ENCODE measurements at regions not wholly inside any gene's neighbourhood (a gene's known extent, or its start where the extent isn't known, plus 50 kb on each side); places are given as distances from the start of the nearest gene placed in this dataset.

- Mint-ChIP-seq H3K27me3 (no peaks in the 10 kb centered on the region), H3K4me1 (ENCODE audit: low read depth in 2 of 2) (no peaks in the 10 kb centered on the region), H3K4me3 (no peak overlapping the region), H3K9me3 (peaks cover 0 to 3% of the 10 kb centered on the region in 2 donors), H3K27ac (no peak overlapping the region), H3K36me3 (ENCODE audit: insufficient read depth) (no peaks in the 10 kb centered on the region)
- DNase-seq (no peak), ATAC-seq (replicated peaks) (no peak)
Observed at GRCh38 chr1:60299581-60299980, 226.0 kb upstream of the C1orf87 start.

DNA sequence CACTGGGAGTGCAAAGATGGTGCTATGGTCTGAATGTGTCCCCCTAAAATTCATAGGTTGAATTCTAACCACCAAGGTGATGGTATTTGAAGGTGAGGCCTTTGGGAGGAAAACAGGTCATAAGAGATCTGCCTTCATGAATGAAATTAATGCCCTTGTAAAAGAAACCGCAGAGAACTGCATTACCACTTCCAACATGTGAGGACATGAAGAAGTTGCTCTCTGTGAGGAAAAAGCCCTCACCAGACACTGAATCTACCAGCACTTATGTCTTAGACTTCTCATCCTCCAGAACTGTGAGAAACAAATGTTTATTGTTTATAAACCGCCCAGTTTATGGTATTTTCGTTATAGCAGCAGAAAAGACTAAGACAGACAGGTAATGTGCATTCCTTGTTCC is 224.7 kb upstream of the C1orf87 start:
- no peak overlapping the region for H3K4me3 Mint-ChIP-seq
- H3K27me3 Mint-ChIP-seq: no peaks in the 10 kb centered on the region
- H3K27ac Mint-ChIP-seq: no peak overlapping the region
- H3K9me3 Mint-ChIP-seq: peaks cover 0 to under 1% of the 10 kb centered on the region in 2 donors
- ATAC-seq (replicated peaks) (no peak), DNase-seq (no peak)
- H3K36me3 Mint-ChIP-seq (ENCODE audit: insufficient read depth): no peaks in the 10 kb centered on the region
- H3K4me1 Mint-ChIP-seq (ENCODE audit: low read depth in 2 of 2): no peaks in the 10 kb centered on the region

DNA sequence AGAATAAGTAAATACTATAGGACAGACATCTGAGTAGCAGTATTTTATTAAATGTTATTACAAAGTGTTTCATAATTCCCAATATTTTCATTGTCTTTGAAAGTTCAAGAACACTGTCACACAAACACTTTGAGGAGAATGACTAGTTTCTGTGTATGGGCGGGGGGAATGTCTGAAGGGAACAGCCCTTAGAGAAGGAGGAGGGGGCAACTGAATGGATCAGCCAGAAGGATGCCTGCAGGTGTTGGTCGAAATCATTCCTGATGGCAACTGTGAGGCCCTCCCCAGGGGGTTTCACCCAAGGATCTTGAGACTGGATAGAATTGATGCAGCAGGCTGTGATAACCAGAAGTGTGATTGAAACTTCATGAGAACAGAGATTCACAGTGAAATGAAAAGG is 223.2 kb upstream of the C1orf87 start:
- Mint-ChIP-seq H3K9me3 (no peaks in the 10 kb centered on the region), H3K4me3 (no peak overlapping the region), H3K27ac (no peak overlapping the region), H3K4me1 (ENCODE audit: low read depth in 2 of 2) (no peaks in the 10 kb centered on the region), H3K36me3 (ENCODE audit: insufficient read depth) (no peaks in the 10 kb centered on the region), H3K27me3 (no peaks in the 10 kb centered on the region)
- DNase-seq: no peak
- ATAC-seq (replicated peaks): no peak

DNA sequence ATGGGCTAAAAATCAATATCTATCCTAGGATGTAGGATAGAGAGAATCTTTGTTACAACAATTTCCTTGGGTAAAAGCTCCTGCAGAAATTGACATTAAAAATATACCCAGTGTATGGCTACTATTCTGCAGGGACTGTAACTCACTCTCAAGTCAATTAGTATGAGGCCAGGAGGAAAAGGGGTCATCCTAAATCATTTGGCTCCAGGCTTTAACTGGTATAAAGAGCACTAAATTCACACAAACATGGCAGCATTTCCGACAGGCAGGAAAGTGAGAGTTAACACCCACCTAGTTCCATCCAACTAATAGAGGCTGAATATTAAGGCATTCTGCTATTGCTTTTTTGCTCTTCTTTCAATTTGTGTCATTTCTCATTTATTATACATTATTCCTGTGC is 218.6 kb upstream of the C1orf87 start:
- Mint-ChIP-seq H3K27ac (no peak overlapping the region), H3K9me3 (no peaks in the 10 kb centered on the region), H3K4me3 (no peak overlapping the region), H3K36me3 (ENCODE audit: insufficient read depth) (no peaks in the 10 kb centered on the region), H3K4me1 (ENCODE audit: low read depth in 2 of 2) (no peaks in the 10 kb centered on the region), H3K27me3 (no peaks in the 10 kb centered on the region)
- DNase-seq: no peak
- ATAC-seq (replicated peaks): no peak

DNA sequence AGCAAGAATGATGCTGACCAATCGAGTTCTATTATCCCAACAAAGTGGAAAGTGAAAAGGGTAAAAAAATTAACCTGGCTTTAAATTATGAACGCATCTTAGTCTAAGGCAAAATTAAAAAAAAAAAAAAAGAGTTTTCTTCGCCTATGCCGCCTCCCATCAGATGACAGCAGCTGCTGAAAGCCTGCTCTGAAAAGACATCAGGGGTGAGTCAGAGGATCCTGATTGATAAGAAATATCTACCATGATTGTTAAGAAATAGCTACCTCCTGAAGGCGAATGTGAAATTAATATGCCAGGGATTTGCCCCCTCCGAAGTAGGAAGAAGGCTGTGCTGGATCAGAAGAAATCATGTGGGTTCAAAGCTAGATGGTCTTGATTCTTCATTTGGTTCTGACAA is 216.8 kb upstream of the C1orf87 start:
- Mint-ChIP-seq H3K4me1 (ENCODE audit: low read depth in 2 of 2) (no peaks in the 10 kb centered on the region), H3K27me3 (no peaks in the 10 kb centered on the region), H3K36me3 (ENCODE audit: insufficient read depth) (no peaks in the 10 kb centered on the region), H3K4me3 (no peak overlapping the region), H3K27ac (no peak overlapping the region), H3K9me3 (no peaks in the 10 kb centered on the region)
- ATAC-seq (replicated peaks) (no peak), DNase-seq (no peak)

DNA sequence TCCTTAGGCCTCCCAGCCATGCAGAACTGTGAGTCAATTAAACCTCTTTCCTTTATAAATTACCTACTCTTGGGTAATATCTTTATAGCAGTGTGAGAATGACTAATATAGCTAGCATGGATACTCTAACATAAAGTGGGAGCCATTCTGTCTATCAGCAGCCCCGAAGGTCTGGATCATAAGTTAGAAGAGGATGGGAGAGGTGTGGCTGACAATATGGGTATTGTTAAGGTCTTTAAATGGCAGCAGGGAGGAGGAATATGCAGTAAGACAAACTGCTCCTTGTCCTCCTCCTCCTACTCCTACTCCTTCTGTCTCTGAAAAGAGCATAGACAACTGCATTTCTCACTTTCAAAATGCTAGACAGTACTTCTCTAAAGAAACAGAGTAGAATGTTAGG is 214.0 kb upstream of the C1orf87 start:
- H3K27ac Mint-ChIP-seq: no peak overlapping the region
- H3K36me3 Mint-ChIP-seq (ENCODE audit: insufficient read depth): no peaks in the 10 kb centered on the region
- no peaks in the 10 kb centered on the region for H3K9me3 Mint-ChIP-seq
- H3K4me1 Mint-ChIP-seq (ENCODE audit: low read depth in 2 of 2): no peaks in the 10 kb centered on the region
- DNase-seq: no peak
- no peak for ATAC-seq (replicated peaks)
- H3K27me3 Mint-ChIP-seq: no peaks in the 10 kb centered on the region
- H3K4me3 Mint-ChIP-seq: no peak overlapping the region

- DNase-seq: no peak
- Mint-ChIP-seq H3K27me3 (no peaks in the 10 kb centered on the region), H3K27ac (no peak overlapping the region), H3K9me3 (no peaks in the 10 kb centered on the region), H3K36me3 (ENCODE audit: insufficient read depth) (no peaks in the 10 kb centered on the region), H3K4me1 (ENCODE audit: low read depth in 2 of 2) (peaks cover 3% of the 10 kb centered on the region in 2 donors), H3K4me3 (no peak overlapping the region)
- ATAC-seq (replicated peaks): no peak
Observed at GRCh38 chr1:60283690-60284089, 210.1 kb upstream of the C1orf87 start.

GRCh38 chr1:60281360-60281932 is 207.9 kb upstream of the C1orf87 start:
- no peaks in the 10 kb centered on the region for H3K36me3 Mint-ChIP-seq (ENCODE audit: insufficient read depth)
- no peaks in the 10 kb centered on the region for H3K27me3 Mint-ChIP-seq
- DNase-seq: no peak
- H3K9me3 Mint-ChIP-seq: no peaks in the 10 kb centered on the region
- no peak overlapping the region for H3K27ac Mint-ChIP-seq
- no peak for ATAC-seq (replicated peaks)
- H3K4me3 Mint-ChIP-seq: no peak overlapping the region
- peaks cover 3% of the 10 kb centered on the region in 2 donors for H3K4me1 Mint-ChIP-seq (ENCODE audit: low read depth in 2 of 2)

- Mint-ChIP-seq H3K4me1 (ENCODE audit: low read depth in 2 of 2) (peaks cover 3% of the 10 kb centered on the region in 2 donors), H3K9me3 (no peaks in the 10 kb centered on the region), H3K27ac (peak overlapping the region in 1 of 2 donors; percentile 44), H3K36me3 (ENCODE audit: insufficient read depth) (no peaks in the 10 kb centered on the region), H3K4me3 (no peak overlapping the region), H3K27me3 (no peaks in the 10 kb centered on the region)
- no peak for ATAC-seq (replicated peaks)
- DNase-seq: no peak
Observed at GRCh38 chr1:60280819-60281218, 207.2 kb upstream of the C1orf87 start.

GRCh38 chr1:60280256-60280655 is 206.7 kb upstream of the C1orf87 start:
- H3K9me3 Mint-ChIP-seq: no peaks in the 10 kb centered on the region
- H3K4me1 Mint-ChIP-seq (ENCODE audit: low read depth in 2 of 2): peaks cover 3% of the 10 kb centered on the region in 2 donors
- H3K27me3 Mint-ChIP-seq: no peaks in the 10 kb centered on the region
- no peak overlapping the region for H3K27ac Mint-ChIP-seq
- ATAC-seq (replicated peaks): no peak
- no peak for DNase-seq
- H3K36me3 Mint-ChIP-seq (ENCODE audit: insufficient read depth): no peaks in the 10 kb centered on the region
- no peak overlapping the region for H3K4me3 Mint-ChIP-seq

DNA sequence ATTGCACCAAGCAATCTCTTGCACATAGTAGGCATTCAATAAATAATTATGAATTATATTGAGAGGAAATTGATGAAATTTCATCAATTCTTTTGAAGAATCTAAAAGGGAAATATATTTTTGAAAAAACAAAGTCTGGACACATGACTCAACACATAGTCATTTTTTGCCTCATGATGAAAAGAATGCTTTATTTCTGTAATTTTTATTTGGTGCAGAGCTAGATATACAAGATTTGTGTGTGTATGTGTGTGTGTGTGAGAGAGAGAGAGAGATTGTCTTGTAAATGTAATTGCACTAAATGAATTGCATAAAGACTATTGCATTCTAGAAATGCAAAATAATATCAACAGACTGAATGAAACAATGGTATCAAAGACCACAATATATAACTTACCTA is 206.2 kb upstream of the C1orf87 start:
- no peak for DNase-seq

DNA sequence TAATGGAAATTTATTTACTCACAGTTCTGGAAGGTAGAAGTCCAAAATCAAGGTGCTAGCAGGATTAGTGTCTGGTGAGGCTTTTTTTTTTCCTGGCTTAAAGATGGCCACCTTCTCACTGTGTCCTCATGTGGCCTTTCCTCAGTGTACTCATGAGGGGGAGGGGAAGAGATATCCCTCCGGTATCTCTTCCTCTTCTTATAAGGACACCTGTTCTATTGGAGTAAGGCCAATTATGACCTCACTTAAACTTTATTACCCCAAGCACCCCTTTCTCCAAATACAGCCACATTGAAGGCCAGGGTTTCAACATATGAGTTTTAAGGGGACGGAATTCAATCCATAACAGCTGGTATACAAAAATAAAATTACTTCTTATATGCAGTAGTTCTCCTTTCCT is 203.7 kb upstream of the C1orf87 start:
- no peaks in the 10 kb centered on the region for H3K9me3 Mint-ChIP-seq
- H3K36me3 Mint-ChIP-seq (ENCODE audit: insufficient read depth): no peaks in the 10 kb centered on the region
- DNase-seq (no peak), ATAC-seq (replicated peaks) (no peak)
- no peaks in the 10 kb centered on the region for H3K27me3 Mint-ChIP-seq
- peaks cover 3% of the 10 kb centered on the region in 2 donors for H3K4me1 Mint-ChIP-seq (ENCODE audit: low read depth in 2 of 2)
- no peak overlapping the region for H3K27ac Mint-ChIP-seq
- H3K4me3 Mint-ChIP-seq: no peak overlapping the region

More for the DNA sequence above, 206.2 kb upstream of the C1orf87 start:
- no peak for ATAC-seq (replicated peaks)
- Mint-ChIP-seq H3K9me3 (no peaks in the 10 kb centered on the region), H3K36me3 (ENCODE audit: insufficient read depth) (no peaks in the 10 kb centered on the region), H3K4me1 (ENCODE audit: low read depth in 2 of 2) (peaks cover 3% of the 10 kb centered on the region in 2 donors), H3K4me3 (no peak overlapping the region), H3K27me3 (no peaks in the 10 kb centered on the region), H3K27ac (no peak overlapping the region)

DNA sequence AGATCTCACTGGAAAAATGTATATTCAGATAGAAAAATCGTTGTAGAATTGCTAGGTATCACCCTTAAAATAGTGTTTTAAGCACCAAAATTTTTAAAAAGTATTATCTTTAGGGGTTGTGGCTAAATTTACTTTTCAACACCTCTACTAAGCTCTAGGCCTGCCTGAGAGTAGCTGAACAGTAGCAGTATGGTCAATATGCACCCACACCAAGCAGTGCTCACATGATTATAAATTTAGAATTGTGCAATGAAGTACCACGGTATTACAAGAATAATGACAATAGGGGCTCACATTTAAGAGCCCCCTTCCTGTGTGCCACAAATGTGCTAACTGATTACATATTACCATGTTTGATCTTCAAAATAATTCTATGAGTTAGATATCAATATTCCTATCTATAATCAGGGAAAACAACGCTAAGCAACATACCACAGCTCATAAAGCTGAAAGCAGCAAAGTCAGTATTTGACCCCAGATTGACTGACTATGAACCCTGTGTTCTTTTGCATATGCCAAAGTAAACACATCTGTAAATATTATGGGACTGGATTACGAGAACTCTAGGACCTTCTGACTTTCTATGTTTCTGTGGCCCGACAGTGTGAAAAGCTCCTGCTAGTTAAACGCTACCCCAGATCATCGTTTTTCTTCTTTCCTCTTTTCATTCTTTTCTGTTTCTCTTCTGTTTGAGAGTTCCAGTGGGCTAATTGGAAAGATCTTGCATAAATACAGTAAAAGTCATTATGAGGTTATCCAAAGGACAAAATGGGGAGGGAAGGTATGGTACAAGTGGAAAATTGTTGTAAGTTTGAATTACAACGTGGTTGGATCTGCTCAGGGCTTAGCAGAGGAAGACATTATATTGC is 201.1 kb upstream of the C1orf87 start:
- Mint-ChIP-seq H3K27ac (no peak overlapping the region), H3K9me3 (peaks cover 0 to 3% of the 10 kb centered on the region in 2 donors), H3K4me1 (ENCODE audit: low read depth in 2 of 2) (no peaks in the 10 kb centered on the region), H3K27me3 (no peaks in the 10 kb centered on the region), H3K36me3 (ENCODE audit: insufficient read depth) (no peaks in the 10 kb centered on the region), H3K4me3 (no peak overlapping the region)
- ATAC-seq (replicated peaks) (no peak), DNase-seq (no peak)

DNA sequence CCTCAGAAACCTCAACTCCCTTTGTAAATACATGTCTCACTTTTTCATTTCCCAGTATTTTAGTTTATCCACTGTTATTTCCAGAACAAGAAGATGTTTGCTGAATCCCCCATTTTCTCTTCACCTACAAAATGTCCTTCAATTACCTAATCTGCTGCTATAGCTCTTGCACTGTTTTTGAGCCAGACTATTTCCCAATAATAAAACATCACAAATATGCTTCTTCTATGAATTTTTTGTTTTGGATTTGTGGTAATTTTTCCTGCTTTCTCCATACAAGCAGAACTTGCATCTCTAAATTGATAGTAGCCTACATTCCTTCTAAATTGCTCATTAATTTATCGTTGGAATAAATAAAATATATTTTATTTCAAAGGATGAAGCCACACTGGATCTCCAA is 199.6 kb upstream of the C1orf87 start:
- H3K4me1 Mint-ChIP-seq (ENCODE audit: low read depth in 2 of 2): no peaks in the 10 kb centered on the region
- no peak overlapping the region for H3K27ac Mint-ChIP-seq
- H3K4me3 Mint-ChIP-seq: no peak overlapping the region
- ATAC-seq (replicated peaks) (no peak), DNase-seq (no peak)
- H3K36me3 Mint-ChIP-seq (ENCODE audit: insufficient read depth): no peaks in the 10 kb centered on the region
- peaks cover 0 to 3% of the 10 kb centered on the region in 2 donors for H3K9me3 Mint-ChIP-seq
- no peaks in the 10 kb centered on the region for H3K27me3 Mint-ChIP-seq
